ENCODE measurements at regions not wholly inside any gene's neighbourhood (a gene's known extent, or its start where the extent isn't known, plus 50 kb on each side); places are given as distances from the start of the nearest gene placed in this dataset.
"Not testable (repeated sequence)": the region's sequence is repeated elsewhere in the genome, so short reads cannot be mapped to it uniquely, and the experiment has no call there.

- Histone ChIP-seq H3K4me3 (ENCODE audit: low read length) (no peak overlapping the region), H3K27me3 (ENCODE audit: insufficient read depth, low read length) (no peaks in the 10 kb centered on the region), H3K4me1 (ENCODE audit: insufficient read depth, low read length) (peaks cover 4% of the 10 kb centered on the region), H3K9me3 (ENCODE audit: low read depth, low read length) (no peaks in the 10 kb centered on the region)
These were observed 289.9 kb upstream of the CELF2 start for GRCh38 chr10:10727812-10728211.

GRCh38 chr10:10730471-10731043, 287.1 kb upstream of the CELF2 start:
- no peaks in the 10 kb centered on the region for H3K9me3 ChIP-seq (ENCODE audit: low read depth, low read length)
- no peak overlapping the region for H3K4me3 ChIP-seq (ENCODE audit: low read length)
- H3K4me1 ChIP-seq (ENCODE audit: insufficient read depth, low read length): peaks cover 8% of the 10 kb centered on the region
- H3K27me3 ChIP-seq (ENCODE audit: insufficient read depth, low read length): no peaks in the 10 kb centered on the region

GRCh38 chr10:10731366-10731765, 286.3 kb upstream of the CELF2 start:
- Histone ChIP-seq H3K27me3 (ENCODE audit: insufficient read depth, low read length) (no peaks in the 10 kb centered on the region), H3K9me3 (ENCODE audit: low read depth, low read length) (no peaks in the 10 kb centered on the region), H3K4me1 (ENCODE audit: insufficient read depth, low read length) (peaks cover 8% of the 10 kb centered on the region), H3K4me3 (ENCODE audit: low read length) (no peak overlapping the region)

GRCh38 chr10:10734356-10735064, 283.2 kb upstream of the CELF2 start:
- no peak overlapping the region for H3K4me3 ChIP-seq (ENCODE audit: low read length)

GRCh38 chr10:10745291-10745690, 272.4 kb upstream of the CELF2 start:
- H3K4me3 ChIP-seq (ENCODE audit: low read length): no peak overlapping the region

More at GRCh38 chr10:10734356-10735064, 283.2 kb upstream of the CELF2 start:
- Histone ChIP-seq H3K27me3 (ENCODE audit: insufficient read depth, low read length) (no peaks in the 10 kb centered on the region), H3K4me1 (ENCODE audit: insufficient read depth, low read length) (peaks cover 8% of the 10 kb centered on the region), H3K9me3 (ENCODE audit: low read depth, low read length) (no peaks in the 10 kb centered on the region)

GRCh38 chr10:10755490-10755889, 262.2 kb upstream of the CELF2 start:
- H3K4me1 ChIP-seq (ENCODE audit: insufficient read depth, low read length): no peaks in the 10 kb centered on the region
- H3K27me3 ChIP-seq (ENCODE audit: insufficient read depth, low read length): no peaks in the 10 kb centered on the region
- no peak overlapping the region for H3K4me3 ChIP-seq (ENCODE audit: low read length)
- no peaks in the 10 kb centered on the region for H3K9me3 ChIP-seq (ENCODE audit: low read depth, low read length)

More at GRCh38 chr10:10745291-10745690, 272.4 kb upstream of the CELF2 start:
- H3K9me3 ChIP-seq (ENCODE audit: low read depth, low read length): peaks cover 4% of the 10 kb centered on the region
- no peaks in the 10 kb centered on the region for H3K27me3 ChIP-seq (ENCODE audit: insufficient read depth, low read length)
- H3K4me1 ChIP-seq (ENCODE audit: insufficient read depth, low read length): no peaks in the 10 kb centered on the region

- Histone ChIP-seq H3K4me3 (ENCODE audit: low read length) (no peak overlapping the region), H3K4me1 (ENCODE audit: insufficient read depth, low read length) (no peaks in the 10 kb centered on the region), H3K27me3 (ENCODE audit: insufficient read depth, low read length) (no peaks in the 10 kb centered on the region), H3K9me3 (ENCODE audit: low read depth, low read length) (no peaks in the 10 kb centered on the region)
These were observed 259.4 kb upstream of the CELF2 start for GRCh38 chr10:10758306-10758705.

GRCh38 chr10:10759806-10760205, 257.9 kb upstream of the CELF2 start:
- H3K4me1 ChIP-seq (ENCODE audit: insufficient read depth, low read length); H3K9me3 ChIP-seq (ENCODE audit: low read depth, low read length); H3K4me3 ChIP-seq (ENCODE audit: low read length); H3K27me3 ChIP-seq (ENCODE audit: insufficient read depth, low read length): not testable (repeated sequence)

GRCh38 chr10:10765017-10765416, 252.7 kb upstream of the CELF2 start:
- Histone ChIP-seq H3K9me3 (ENCODE audit: low read depth, low read length) (no peaks in the 10 kb centered on the region), H3K27me3 (ENCODE audit: insufficient read depth, low read length) (no peaks in the 10 kb centered on the region), H3K4me1 (ENCODE audit: insufficient read depth, low read length) (no peaks in the 10 kb centered on the region), H3K4me3 (ENCODE audit: low read length) (no peak overlapping the region)

GRCh38 chr10:10772411-10772810, 245.3 kb upstream of the CELF2 start:
- Histone ChIP-seq H3K4me1 (ENCODE audit: insufficient read depth, low read length) (no peaks in the 10 kb centered on the region), H3K9me3 (ENCODE audit: low read depth, low read length) (no peaks in the 10 kb centered on the region), H3K27me3 (ENCODE audit: insufficient read depth, low read length) (no peaks in the 10 kb centered on the region), H3K4me3 (ENCODE audit: low read length) (no peak overlapping the region)

GRCh38 chr10:10772874-10773508, 244.7 kb upstream of the CELF2 start:
- Histone ChIP-seq H3K4me1 (ENCODE audit: insufficient read depth, low read length) (no peaks in the 10 kb centered on the region), H3K4me3 (ENCODE audit: low read length) (no peak overlapping the region), H3K9me3 (ENCODE audit: low read depth, low read length) (no peaks in the 10 kb centered on the region), H3K27me3 (ENCODE audit: insufficient read depth, low read length) (no peaks in the 10 kb centered on the region)

- Histone ChIP-seq H3K4me1 (ENCODE audit: insufficient read depth, low read length) (no peaks in the 10 kb centered on the region), H3K27me3 (ENCODE audit: insufficient read depth, low read length) (no peaks in the 10 kb centered on the region), H3K4me3 (ENCODE audit: low read length) (no peak overlapping the region), H3K9me3 (ENCODE audit: low read depth, low read length) (no peaks in the 10 kb centered on the region)
These were observed 243.3 kb upstream of the CELF2 start for GRCh38 chr10:10774416-10774815.

- no peaks in the 10 kb centered on the region for H3K9me3 ChIP-seq (ENCODE audit: low read depth, low read length)
- no peaks in the 10 kb centered on the region for H3K4me1 ChIP-seq (ENCODE audit: insufficient read depth, low read length)
- no peak overlapping the region for H3K4me3 ChIP-seq (ENCODE audit: low read length)
- H3K27me3 ChIP-seq (ENCODE audit: insufficient read depth, low read length): no peaks in the 10 kb centered on the region
These were observed 241.3 kb upstream of the CELF2 start for GRCh38 chr10:10776363-10776762.

GRCh38 chr10:10777279-10777678, 240.4 kb upstream of the CELF2 start:
- no peak overlapping the region for H3K4me3 ChIP-seq (ENCODE audit: low read length)
- H3K9me3 ChIP-seq (ENCODE audit: low read depth, low read length): no peaks in the 10 kb centered on the region
- no peaks in the 10 kb centered on the region for H3K4me1 ChIP-seq (ENCODE audit: insufficient read depth, low read length)
- no peaks in the 10 kb centered on the region for H3K27me3 ChIP-seq (ENCODE audit: insufficient read depth, low read length)

- no peaks in the 10 kb centered on the region for H3K9me3 ChIP-seq (ENCODE audit: low read depth, low read length)
- no peak overlapping the region for H3K4me3 ChIP-seq (ENCODE audit: low read length)
- no peaks in the 10 kb centered on the region for H3K4me1 ChIP-seq (ENCODE audit: insufficient read depth, low read length)
- no peaks in the 10 kb centered on the region for H3K27me3 ChIP-seq (ENCODE audit: insufficient read depth, low read length)
These were observed 239.9 kb upstream of the CELF2 start for GRCh38 chr10:10777723-10778122.

GRCh38 chr10:10778959-10779358, 238.7 kb upstream of the CELF2 start:
- H3K4me3 ChIP-seq (ENCODE audit: low read length): no peak overlapping the region
- no peaks in the 10 kb centered on the region for H3K4me1 ChIP-seq (ENCODE audit: insufficient read depth, low read length)
- no peaks in the 10 kb centered on the region for H3K27me3 ChIP-seq (ENCODE audit: insufficient read depth, low read length)
- H3K9me3 ChIP-seq (ENCODE audit: low read depth, low read length): no peaks in the 10 kb centered on the region

Data from mononuclear cell (primary cell).